K562 (cell line): ENCODE measurements at regions not wholly inside any gene's neighbourhood (a gene's known extent, or its start where the extent isn't known, plus 50 kb on each side); places are given as distances from the start of the nearest gene placed in this dataset.
A peak's percentile ranks its signal among the peaks of the same experiment; 100 is the strongest.

Experiments
- ATAC-seq: fragments of 200-7000 bp; cut with Tn5 transposase; 3 replicates; pipeline ENCODE4 v1.9.1; 2020; ENCODE audit warnings: moderate library complexity
- BruUV-seq: library from RNA; stranded (reverse); fragments of 400-500 nt; replicated peaks from 2 replicates; lab custom pipeline; 2021; lab: Mats Ljungman, UMichigan
- CTCF ChIA-PET: fragments of 300-600 bp; formaldehyde crosslinking; extraction: SDS; loops from one replicate; lab custom pipeline; 2021; ENCODE audit warnings: low intra/inter-chr PET ratio; lab: Yijun Ruan, JAX
- POLR2A ChIA-PET: fragments of 300-600, 350-650 bp; sonication (Branson Sonifier 250); formaldehyde crosslinking; extraction: SDS; loops from one replicate; lab custom pipeline; 2021; ENCODE audit warnings: antibody characterized with exemption, inconsistent platforms; lab: Yijun Ruan, JAX
- DNase-seq, 4 experiments: peaks; one replicate each; pipeline versions ENCODE4 v3.0.0 to v3.0.0-alpha.2; 2011 to 2018; ENCODE audit warnings: low spot score in 3 of 4, mixed read lengths in 3 of 4; ENCODE audit errors: extremely low read depth in 1 of 4
- FAIRE-seq: peaks from 2 replicates; lab custom pipeline; 2011; peaks lifted over from hg19 to GRCh38; lab: Jason Lieb, UNC
- H2AFZ ChIP-seq: 2 replicates; pipeline ENCODE4 v1.6.0; 2011; ENCODE audit warnings: low read depth, low read length, control low read depth, inconsistent platforms
- H3K27ac ChIP-seq: fragments of 200-600 bp; 3 replicates; pipeline ENCODE4 v1.8.0; 2011; ENCODE audit warnings: low read depth, mild to moderate bottlenecking, control low read depth, inconsistent platforms, low read length, moderate library complexity, mixed read lengths; ENCODE audit errors: extremely low read depth
- H3K27me3 ChIP-seq, 2 experiments: fragments of 300-600 bp in 1 of 2; 2 replicates in 1 of 2; 3 replicates in 1 of 2; pipeline versions ENCODE4 v1.6.0 to v1.8.0; 2011; ENCODE audit warnings: inconsistent platforms in 2 of 2, low read length in 2 of 2, mild to moderate bottlenecking in 1 of 2, mixed read lengths in 1 of 2, moderate library complexity in 1 of 2; ENCODE audit not compliant: control insufficient read depth in 2 of 2, insufficient read depth in 2 of 2
- H3K36me3 ChIP-seq: fragments of 300-600 bp; 3 replicates; pipeline ENCODE4 v1.8.0; 2011; ENCODE audit warnings: mild to moderate bottlenecking, low read length, inconsistent platforms; ENCODE audit not compliant: control insufficient read depth, insufficient read depth
- H3K4me1 ChIP-seq, 2 experiments: fragments of 200-600 bp in 1 of 2; replicated peaks in 1 of 2; 2 replicates in 1 of 2; 3 replicates in 1 of 2; pipeline versions ENCODE4 v1.5.1 to v1.8.0; 2011; ENCODE audit warnings: inconsistent platforms in 2 of 2, low read length in 2 of 2, mild to moderate bottlenecking in 1 of 2, mixed read lengths in 1 of 2, moderate library complexity in 1 of 2; ENCODE audit not compliant: control insufficient read depth in 2 of 2, insufficient read depth in 2 of 2
- H3K4me2 ChIP-seq: 2 replicates; pipeline ENCODE4 v1.6.1; 2011; ENCODE audit warnings: low read length, control low read depth, inconsistent platforms, mixed read lengths; ENCODE audit not compliant: insufficient read depth
- H3K4me3 ChIP-seq: fragments of 200-600 bp; sonication (generic), shearing (Covaris generic); 2 replicates; pipeline ENCODE4 v1.5.1; 2016; ENCODE audit warnings: control low read depth, inconsistent platforms
- H3K79me2 ChIP-seq: fragments of 200-600 bp; 3 replicates; pipeline ENCODE4 v1.8.0; 2011; ENCODE audit warnings: low read length, inconsistent platforms; ENCODE audit not compliant: control insufficient read depth, insufficient read depth
- H3K9ac ChIP-seq, 2 experiments: 2 replicates each; pipeline versions ENCODE4 v1.6.0 to v1.6.1; 2011; ENCODE audit warnings: low read depth in 2 of 2, low read length in 2 of 2, control low read depth in 1 of 2, inconsistent platforms in 1 of 2, mild to moderate bottlenecking in 1 of 2, mixed read lengths in 1 of 2; ENCODE audit not compliant: insufficient read depth in 1 of 2
- H3K9me1 ChIP-seq: one replicate; pipeline ENCODE4 v1.6.0; 2011; ENCODE audit warnings: inconsistent platforms, mild to moderate bottlenecking, low read length, moderate library complexity; ENCODE audit not compliant: control insufficient read depth, insufficient read depth
- H3K9me3 ChIP-seq: replicated peaks from 2 replicates; pipeline ENCODE4 v1.5.1; 2011; ENCODE audit warnings: low read depth, low read length, inconsistent platforms; ENCODE audit not compliant: control insufficient read depth, insufficient read depth
- H4K20me1 ChIP-seq: replicated peaks from 2 replicates; pipeline ENCODE4 v1.6.1; 2011; ENCODE audit warnings: low read length, inconsistent platforms, mixed read lengths; ENCODE audit not compliant: control insufficient read depth, insufficient read depth
- BRD9 ChIP-seq: fragments of 450-650 bp; IDR thresholded peaks from 2 replicates; pipeline ENCODE4 v1.6.1; 2018; ENCODE audit warnings: low read depth; ENCODE audit not compliant: partially characterized antibody
- COPS2 ChIP-seq: fragments of 450-650 bp; conservative IDR thresholded peaks from 2 replicates; pipeline ENCODE4 v1.6.1; 2016; ENCODE audit warnings: mild to moderate bottlenecking, moderate library complexity
- GATAD2A ChIP-seq: fragments of 450-650 bp; IDR thresholded peaks from 2 replicates; pipeline ENCODE4 v1.6.1; 2017
- JUND ChIP-seq, 2 experiments: IDR thresholded peaks; 2 replicates in 1 of 2; 3 replicates in 1 of 2; pipeline ENCODE4 v1.6.1; 2011; ENCODE audit warnings: borderline replicate concordance in 2 of 2, low read depth in 2 of 2, low read length in 2 of 2, improper control_type of control experiment in 1 of 2, missing biosample characterization in 1 of 2, missing genetic modification characterization in 1 of 2, missing genetic modification reagents in 1 of 2
- MAFF ChIP-seq: IDR thresholded peaks from 2 replicates; pipeline ENCODE4 v1.6.1; 2012; ENCODE audit warnings: low read length, improper control_type of control experiment
- NCOR1 ChIP-seq: fragments of 450-650 bp; IDR thresholded peaks from 2 replicates; pipeline ENCODE4 v1.6.1; 2016; ENCODE audit warnings: mild to moderate bottlenecking, moderate library complexity
- RCOR1 ChIP-seq, 2 experiments: IDR thresholded peaks; 2 replicates each; pipeline ENCODE4 v1.6.1; 2012; ENCODE audit warnings: low read depth in 2 of 2, low read length in 2 of 2, borderline replicate concordance in 1 of 2, improper control_type of control experiment in 1 of 2
- SMAD4 ChIP-seq: fragments of 250-450 bp; sonication (Bioruptor Pico); conservative IDR thresholded peaks from 2 replicates; pipeline ENCODE4 v1.8.0; 2021; ENCODE audit warnings: inconsistent platforms, mild to moderate bottlenecking, moderate library complexity
- ZFP30 ChIP-seq: fragments of 250-450 bp; sonication (Bioruptor Pico); IDR thresholded peaks from 2 replicates; pipeline ENCODE4 v1.8.0; 2022; ENCODE audit warnings: moderate library complexity, mild to moderate bottlenecking, inconsistent platforms, borderline replicate concordance
- ZNF140 ChIP-seq: fragments of 250-450 bp; sonication (Bioruptor Pico); IDR thresholded peaks from 2 replicates; pipeline ENCODE4 v1.8.0; 2021; ENCODE audit warnings: moderate library complexity, mild to moderate bottlenecking, inconsistent platforms
- ZNF316 ChIP-seq: fragments of 450-650 bp; IDR thresholded peaks from 2 replicates; pipeline ENCODE4 v1.6.1; 2016
- ZNF592 ChIP-seq: fragments of 450-650 bp; IDR thresholded peaks from 2 replicates; pipeline ENCODE4 v1.6.1; 2017; ENCODE audit warnings: antibody characterized with exemption, mild to moderate bottlenecking
- whole genome bisulfite sequencing: fragments of 100-300 bp; shearing (Covaris generic); methylation state at CpG from one replicate; pipeline ENCODE4 v1.1.6; 2016; ENCODE audit warnings: low coverage, mixed read lengths; ENCODE audit not compliant: insufficient coverage; ENCODE audit errors: missing lambda C conversion rate; 5-methylcytosine and 5-hydroxymethylcytosine counted together
- in situ Hi-C: fragments of 300-500 bp; cut with MboI; formaldehyde crosslinking; loops from 4 replicates; pipeline ENCODE4 v1.15.0; 2018; ENCODE audit warnings: inconsistent platforms, mixed read lengths
- intact Hi-C: fragments of 100-400 bp; cut with micrococcal nuclease; formaldehyde crosslinking; loops from 2 replicates; pipeline ENCODE4 v1.14.2; 2022
- TF ChIP-seq, protein P1 (sequence below): fragments of 450-650 bp; IDR thresholded peaks from 2 replicates; pipeline ENCODE4 v1.6.1; 2014; ENCODE audit warnings: low read depth, mild to moderate bottlenecking, moderate library complexity, borderline replicate concordance
- TF ChIP-seq, protein P2 (sequence below): sonication (generic); formaldehyde crosslinking; IDR thresholded peaks from 2 replicates; pipeline ENCODE4 v1.8.1; 2023; ENCODE audit warnings: mild to moderate bottlenecking, missing genetic modification reagents, moderate library complexity

- TF ChIP-seq, protein P1, sequence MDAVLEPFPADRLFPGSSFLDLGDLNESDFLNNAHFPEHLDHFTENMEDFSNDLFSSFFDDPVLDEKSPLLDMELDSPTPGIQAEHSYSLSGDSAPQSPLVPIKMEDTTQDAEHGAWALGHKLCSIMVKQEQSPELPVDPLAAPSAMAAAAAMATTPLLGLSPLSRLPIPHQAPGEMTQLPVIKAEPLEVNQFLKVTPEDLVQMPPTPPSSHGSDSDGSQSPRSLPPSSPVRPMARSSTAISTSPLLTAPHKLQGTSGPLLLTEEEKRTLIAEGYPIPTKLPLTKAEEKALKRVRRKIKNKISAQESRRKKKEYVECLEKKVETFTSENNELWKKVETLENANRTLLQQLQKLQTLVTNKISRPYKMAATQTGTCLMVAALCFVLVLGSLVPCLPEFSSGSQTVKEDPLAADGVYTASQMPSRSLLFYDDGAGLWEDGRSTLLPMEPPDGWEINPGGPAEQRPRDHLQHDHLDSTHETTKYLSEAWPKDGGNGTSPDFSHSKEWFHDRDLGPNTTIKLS, result no peak
- TF ChIP-seq ZFP30 (CRISPR knock-in tag), result no peak
These were observed 344.8 kb upstream of the CCL2 start (continued) for GRCh38 chr17:33910200-33910857.

- in situ Hi-C loops (no loop called here), intact Hi-C loops (no loop called here)
- Histone ChIP-seq H3K79me2 (no peaks in the 10 kb centered on the region), H3K4me2 (peak overlapping the region; percentile 54), H3K4me3 (no peak overlapping the region), H3K36me3 (no peaks in the 10 kb centered on the region), H4K20me1 (no peaks in the 10 kb centered on the region), H3K9ac (no peak overlapping the region), H3K9me3 (no peaks in the 10 kb centered on the region), H2AFZ (peak overlapping the region; percentile 80), H3K9me1 (no peaks in the 10 kb centered on the region), H3K4me1 (peaks cover 8 to 27% of the 10 kb centered on the region in 2 experiments; a peak in 3 of 5 replicates), H3K27ac (peak overlapping the region; percentile 13; the same call in 1 of the 3 replicates), H3K27me3 (no peaks in the 10 kb centered on the region)
- ATAC-seq (peak; percentile 78), DNase-seq (peak in 2 of 4 experiments; percentile 51 to 60), FAIRE-seq (peak; percentile 78)
- ChIA-PET CTCF (no interaction called here), POLR2A (interaction anchor here (0.5 kb wide), 1 partner anchor 112 kb away, joined by 4 read pairs; no protein-coding TSS in a partner anchor)
- WGBS, result 6% methylated on average over 4 of the region's 4 CpGs
- no TSS peak for BruUV-seq
- peak; percentile 38; the same call in 1 of the 2 replicates for TF ChIP-seq MAFF
- TF ChIP-seq RCOR1 (IDR thresholded peaks at IDR 0.05; ENCODE audit: borderline replicate concordance in 1 of 2, low read depth in 2 of 2, low read length in 2 of 2), result no peak
- 0 out of 2 replicates have a peak, but pooled peaks have one; percentile 20 for TF ChIP-seq GATAD2A
- TF ChIP-seq ZNF316, result peak; percentile 47
- TF ChIP-seq SMAD4 (CRISPR knock-in tag), result no peak
- peak; percentile 42; the same call in 1 of the 2 replicates for TF ChIP-seq ZNF592
- TF ChIP-seq JUND (IDR thresholded peaks at IDR 0.05; ENCODE audit: borderline replicate concordance, low read depth, low read length), result no peak
- peak; percentile 11; the same call in 1 of the 3 replicates for TF ChIP-seq JUND (tag; IDR thresholded peaks at IDR 0.05; ENCODE audit: borderline replicate concordance, low read depth, low read length)
- TF ChIP-seq BRD9, result no peak
- TF ChIP-seq, protein P2, sequence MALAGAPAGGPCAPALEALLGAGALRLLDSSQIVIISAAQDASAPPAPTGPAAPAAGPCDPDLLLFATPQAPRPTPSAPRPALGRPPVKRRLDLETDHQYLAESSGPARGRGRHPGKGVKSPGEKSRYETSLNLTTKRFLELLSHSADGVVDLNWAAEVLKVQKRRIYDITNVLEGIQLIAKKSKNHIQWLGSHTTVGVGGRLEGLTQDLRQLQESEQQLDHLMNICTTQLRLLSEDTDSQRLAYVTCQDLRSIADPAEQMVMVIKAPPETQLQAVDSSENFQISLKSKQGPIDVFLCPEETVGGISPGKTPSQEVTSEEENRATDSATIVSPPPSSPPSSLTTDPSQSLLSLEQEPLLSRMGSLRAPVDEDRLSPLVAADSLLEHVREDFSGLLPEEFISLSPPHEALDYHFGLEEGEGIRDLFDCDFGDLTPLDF (CRISPR knock-in tag), result no peak
- TF ChIP-seq ZNF140 (CRISPR knock-in tag), result no peak
- TF ChIP-seq NCOR1, result no peak
- no peak for TF ChIP-seq COPS2
These were observed 341.0 kb upstream of the CCL2 start for GRCh38 chr17:33914125-33914524.
